Fibroblast of pulmonary artery (primary cell): ENCODE measurements at regions not wholly inside any gene's neighbourhood (a gene's known extent, or its start where the extent isn't known, plus 50 kb on each side); places are given as distances from the start of the nearest gene placed in this dataset.
A peak's percentile ranks its signal among the peaks of the same experiment; 100 is the strongest.
"Not testable (repeated sequence)": the region's sequence is repeated elsewhere in the genome, so short reads cannot be mapped to it uniquely, and the experiment has no call there.

Source experiments
- DNase-seq: peaks from one replicate; pipeline ENCODE4 v3.0.0-alpha.2; 2010; ENCODE audit warnings: low read depth
- H3K4me3 ChIP-seq: replicated peaks from 2 replicates; pipeline ENCODE4 v1.5.1; 2011; ENCODE audit warnings: low read depth, mild to moderate bottlenecking, control low read depth, low read length, moderate library complexity
- CTCF ChIP-seq: IDR thresholded peaks from 2 replicates; pipeline ENCODE4 v1.5.1; 2011; ENCODE audit warnings: mild to moderate bottlenecking, control low read depth, low read length, inconsistent platforms; ENCODE audit errors: missing control alignments

GRCh38 chr7:79512261-79512660, 58.8 kb upstream of the MAGI2 start:
- no peak overlapping the region for H3K4me3 ChIP-seq
- peak; percentile 17 for DNase-seq
- TF ChIP-seq CTCF = no peak

GRCh38 chr7:79511056-79511455, 57.6 kb upstream of the MAGI2 start:
- DNase-seq, H3K4me3 ChIP-seq: not testable (repeated sequence)

DNA sequence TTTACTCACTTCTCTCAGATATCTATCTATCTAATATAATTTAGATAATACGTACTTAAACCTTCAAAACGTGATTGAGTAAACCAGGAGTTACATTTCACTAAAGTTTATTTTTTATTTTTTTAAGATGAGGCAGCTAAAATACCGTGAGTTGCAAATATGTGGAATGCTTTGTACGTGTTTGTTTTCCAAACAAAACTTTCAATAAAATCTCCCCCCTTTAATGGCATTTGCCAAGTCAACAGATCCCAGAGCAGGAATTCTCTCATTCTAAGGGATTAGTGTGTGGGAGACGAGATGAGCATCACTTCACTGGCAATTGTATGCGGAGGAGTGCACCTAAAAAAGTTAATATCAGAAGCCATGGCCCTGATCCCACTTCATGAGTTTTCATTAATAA, 53.7 kb upstream of the MAGI2 start:
- DNase-seq = no peak
- H3K4me3 ChIP-seq = no peak overlapping the region
- TF ChIP-seq CTCF = no peak

- H3K4me3 ChIP-seq = no peak overlapping the region
- DNase-seq = peak; percentile 62
- no peak for TF ChIP-seq CTCF
These were observed 53.0 kb upstream of the MAGI2 start for GRCh38 chr7:79506481-79506880.

DNA sequence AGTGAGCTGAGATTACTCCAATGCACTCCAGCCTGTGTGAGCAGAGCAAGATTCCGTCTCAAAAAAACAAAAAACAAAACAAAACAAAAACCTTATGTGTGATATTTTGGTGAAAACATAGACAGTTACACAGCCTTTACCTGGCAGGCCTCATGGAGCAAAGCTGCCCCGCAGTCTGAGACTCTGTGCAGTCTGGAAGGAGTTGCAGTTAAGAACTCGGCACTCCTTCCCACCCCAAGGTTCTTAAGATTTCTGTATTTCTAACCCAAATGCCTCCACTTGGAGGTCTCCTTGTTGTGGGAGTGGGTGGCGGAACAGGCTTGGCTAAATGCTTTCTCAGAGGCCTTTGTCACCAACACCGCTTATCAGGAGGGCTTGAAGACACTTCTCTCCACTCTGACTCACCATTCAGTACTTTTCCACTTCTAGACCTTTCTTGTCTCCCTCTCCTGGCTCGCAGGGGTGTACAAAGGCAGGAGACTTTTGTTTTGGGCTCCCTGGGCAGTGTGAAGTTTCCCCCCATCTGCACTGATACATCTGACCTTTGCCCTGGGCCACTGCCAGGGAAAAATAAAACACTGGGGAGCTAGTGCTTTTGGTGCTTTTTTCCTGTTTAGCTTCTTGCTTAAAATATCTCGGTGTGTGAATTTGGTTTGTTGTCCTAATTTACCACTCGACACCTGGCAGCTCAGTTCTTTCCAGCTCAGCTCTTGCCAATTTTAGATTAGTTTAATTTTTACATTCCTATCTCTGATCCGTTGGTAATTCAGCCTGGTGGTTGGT, 51.3 kb upstream of the MAGI2 start:
- peak; percentile 3 for TF ChIP-seq CTCF
- peak; percentile 21 for DNase-seq
- H3K4me3 ChIP-seq = no peak overlapping the region
